MM.1S (cell line): ENCODE measurements at regions not wholly inside any gene's neighbourhood (a gene's known extent, or its start where the extent isn't known, plus 50 kb on each side); places are given as distances from the start of the nearest gene placed in this dataset.

Experiments
- DNase-seq: peaks from one replicate; pipeline ENCODE4 v3.0.0-alpha.2; 2015
- H2AFZ ChIP-seq: fragments of 300-600 bp; sonication (generic); 2 replicates; pipeline ENCODE4 v1.6.0; 2016; ENCODE audit warnings: antibody characterized with exemption, low read length
- H3F3A ChIP-seq: fragments of 300-600 bp; sonication (generic); 2 replicates; pipeline ENCODE4 v1.6.1; 2016; ENCODE audit warnings: mild to moderate bottlenecking, antibody characterized with exemption, low read length, moderate library complexity, mixed read lengths; ENCODE audit not compliant: insufficient read depth
- H3K27ac ChIP-seq: fragments of 300-600 bp; sonication (generic); 2 replicates; pipeline ENCODE4 v1.5.1; 2016; ENCODE audit warnings: mild to moderate bottlenecking, low read length
- H3K27me3 ChIP-seq: fragments of 300-600 bp; sonication (generic); replicated peaks from 2 replicates; pipeline ENCODE4 v1.6.0; 2016; ENCODE audit warnings: low read length; ENCODE audit not compliant: insufficient read depth
- H3K36me3 ChIP-seq: fragments of 300-600 bp; sonication (generic); replicated peaks from 2 replicates; pipeline ENCODE4 v1.6.1; 2016; ENCODE audit warnings: mild to moderate bottlenecking, low read length, mixed read lengths; ENCODE audit not compliant: insufficient read depth
- H3K4me1 ChIP-seq: fragments of 300-600 bp; sonication (generic); 2 replicates; pipeline ENCODE4 v1.6.1; 2016; ENCODE audit warnings: low read length, mixed read lengths
- H3K4me2 ChIP-seq: fragments of 300-600 bp; sonication (generic); 2 replicates; pipeline ENCODE4 v1.6.0; 2016; ENCODE audit warnings: low read depth, low read length
- H3K4me3 ChIP-seq: fragments of 300-600 bp; sonication (generic); 2 replicates; pipeline ENCODE4 v1.5.1; 2016; ENCODE audit warnings: low read length, mixed read lengths
- H3K79me2 ChIP-seq: fragments of 300-600 bp; sonication (generic); 2 replicates; pipeline ENCODE4 v1.6.1; 2016; ENCODE audit warnings: mixed run types, low read length, mixed read lengths
- H3K9ac ChIP-seq: fragments of 300-600 bp; sonication (generic); 2 replicates; pipeline ENCODE4 v1.6.1; 2016; ENCODE audit warnings: low read length, mixed read lengths
- H3K9me2 ChIP-seq: fragments of 300-600 bp; sonication (generic); replicated peaks from 2 replicates; pipeline ENCODE4 v1.6.1; 2016; ENCODE audit warnings: mild to moderate bottlenecking, low read length, mixed read lengths; ENCODE audit not compliant: insufficient read depth
- H3K9me3 ChIP-seq: fragments of 300-600 bp; sonication (generic); replicated peaks from 2 replicates; pipeline ENCODE4 v1.6.1; 2016; ENCODE audit warnings: mild to moderate bottlenecking, low read length, mixed read lengths; ENCODE audit not compliant: insufficient read depth
- H4K20me1 ChIP-seq: fragments of 300-600 bp; sonication (generic); 2 replicates; pipeline ENCODE4 v1.6.1; 2016; ENCODE audit warnings: mild to moderate bottlenecking, low read length, moderate library complexity, mixed read lengths; ENCODE audit not compliant: insufficient read depth
- CTCF ChIP-seq: fragments of 300-600 bp; sonication (generic); IDR thresholded peaks from 2 replicates; pipeline ENCODE4 v1.5.1; 2016; ENCODE audit warnings: antibody characterized with exemption, low read length, mixed read lengths
- EZH2 ChIP-seq: fragments of 300-600 bp; sonication (generic); optimal IDR thresholded peaks from 2 replicates; pipeline ENCODE3; 2017; ENCODE audit warnings: low read depth, mild to moderate bottlenecking, antibody characterized with exemption, low read length, mixed read lengths
- EZH2phosphoT487 ChIP-seq: fragments of 300-600 bp; sonication (generic); IDR thresholded peaks from 2 replicates; pipeline ENCODE4 v1.6.1; 2018; ENCODE audit warnings: antibody characterized with exemption, low read length

- no peak overlapping the region for H2AFZ ChIP-seq
- DNase-seq: no peak
Measured at GRCh38 chr5:28734396-28734795, 1696.0 kb upstream of the CDH9 start.

GRCh38 chr5:28729067-28729466 lies 1690.7 kb upstream of the CDH9 start:
- Histone ChIP-seq H4K20me1 (no peaks in the 10 kb centered on the region), H3K4me1 (no peaks in the 10 kb centered on the region), H3K4me3 (no peak overlapping the region), H3K9me3 (no peaks in the 10 kb centered on the region), H3K27ac (no peak overlapping the region), H3K9me2 (no peaks in the 10 kb centered on the region), H3K9ac (no peak overlapping the region), H3K79me2 (no peaks in the 10 kb centered on the region), H3K36me3 (no peaks in the 10 kb centered on the region), H2AFZ (no peak overlapping the region), H3F3A (no peaks in the 10 kb centered on the region), H3K27me3 (no peaks in the 10 kb centered on the region), H3K4me2 (no peak overlapping the region)
- TF ChIP-seq CTCF: no peak
- TF ChIP-seq EZH2: no peak
- no peak for TF ChIP-seq EZH2phosphoT487
- no peak for DNase-seq

More at GRCh38 chr5:28734396-28734795, 1696.0 kb upstream of the CDH9 start:
- Histone ChIP-seq H3K4me1 (no peaks in the 10 kb centered on the region), H3K4me3 (no peak overlapping the region), H3K27ac (no peak overlapping the region), H3K79me2 (no peaks in the 10 kb centered on the region), H3K9ac (no peak overlapping the region), H3K9me3 (no peaks in the 10 kb centered on the region), H3K36me3 (no peaks in the 10 kb centered on the region), H3K9me2 (no peaks in the 10 kb centered on the region), H3K4me2 (no peak overlapping the region), H4K20me1 (no peaks in the 10 kb centered on the region), H3K27me3 (no peaks in the 10 kb centered on the region), H3F3A (no peaks in the 10 kb centered on the region)
- TF ChIP-seq CTCF (no peak), EZH2phosphoT487 (no peak), EZH2 (no peak)

- H2AFZ ChIP-seq: no peak overlapping the region
- no peaks in the 10 kb centered on the region for H3K4me1 ChIP-seq
- no peak overlapping the region for H3K4me2 ChIP-seq
- H3K4me3 ChIP-seq: no peak overlapping the region
- TF ChIP-seq CTCF (no peak), EZH2 (no peak), EZH2phosphoT487 (no peak)
- H4K20me1 ChIP-seq: no peaks in the 10 kb centered on the region
- DNase-seq: no peak
- no peaks in the 10 kb centered on the region for H3K9me2 ChIP-seq
- H3K79me2 ChIP-seq: no peaks in the 10 kb centered on the region
- no peaks in the 10 kb centered on the region for H3K27me3 ChIP-seq
- no peak overlapping the region for H3K9ac ChIP-seq
- H3K27ac ChIP-seq: no peak overlapping the region
- no peaks in the 10 kb centered on the region for H3F3A ChIP-seq
- no peaks in the 10 kb centered on the region for H3K9me3 ChIP-seq
- no peaks in the 10 kb centered on the region for H3K36me3 ChIP-seq
Measured at GRCh38 chr5:28726815-28727214, 1688.4 kb upstream of the CDH9 start.

- H3K36me3 ChIP-seq: no peaks in the 10 kb centered on the region
- no peak overlapping the region for H3K4me2 ChIP-seq
- no peaks in the 10 kb centered on the region for H3F3A ChIP-seq
- H3K79me2 ChIP-seq: no peaks in the 10 kb centered on the region
- H3K27me3 ChIP-seq: no peaks in the 10 kb centered on the region
- DNase-seq: no peak
- H3K4me1 ChIP-seq: no peaks in the 10 kb centered on the region
- H3K27ac ChIP-seq: no peak overlapping the region
- H3K9me3 ChIP-seq: no peaks in the 10 kb centered on the region
- no peaks in the 10 kb centered on the region for H3K9me2 ChIP-seq
- H3K9ac ChIP-seq: no peak overlapping the region
- TF ChIP-seq EZH2 (no peak), EZH2phosphoT487 (no peak), CTCF (no peak)
- no peak overlapping the region for H3K4me3 ChIP-seq
- H2AFZ ChIP-seq: no peak overlapping the region
- no peaks in the 10 kb centered on the region for H4K20me1 ChIP-seq
Measured at GRCh38 chr5:28725001-28725400, 1686.6 kb upstream of the CDH9 start.
